Esophagus mucosa (tissue), 1 donor: ENCODE measurements at regions not wholly inside any gene's neighbourhood (a gene's known extent, or its start where the extent isn't known, plus 50 kb on each side); places are given as distances from the start of the nearest gene placed in this dataset.
"Not testable (repeated sequence)": the region's sequence is repeated elsewhere in the genome, so short reads cannot be mapped to it uniquely, and the experiment has no call there.

Experiments
- ATAC-seq: fragments of 200-7000 bp; cut with Tn5 transposase; one replicate; pipeline ENCODE4 v1.9.1; 2020
- donor health status: DM: yes; HTN: yes; CAD: no.

DNA sequence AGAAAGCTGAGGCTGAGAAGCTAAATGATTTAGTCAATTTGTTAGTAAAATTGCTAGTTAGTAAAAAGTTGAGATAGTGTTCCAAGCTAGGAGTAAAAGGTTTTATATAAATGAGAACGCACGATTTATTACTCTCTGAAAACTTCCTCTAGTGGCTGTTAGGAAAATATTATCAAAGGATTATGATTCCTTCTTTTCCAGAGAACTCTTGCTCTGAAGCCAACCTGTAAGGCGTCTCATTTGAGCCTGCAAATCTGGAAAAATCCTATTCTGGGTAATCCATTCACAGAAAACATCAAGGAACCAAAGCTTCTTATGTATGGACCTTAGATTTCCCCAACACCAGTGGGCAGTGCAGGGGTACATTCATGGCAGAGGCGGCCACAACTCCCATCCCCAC is 252.7 kb downstream of the SOD2 start:
- ATAC-seq, result no peak

DNA sequence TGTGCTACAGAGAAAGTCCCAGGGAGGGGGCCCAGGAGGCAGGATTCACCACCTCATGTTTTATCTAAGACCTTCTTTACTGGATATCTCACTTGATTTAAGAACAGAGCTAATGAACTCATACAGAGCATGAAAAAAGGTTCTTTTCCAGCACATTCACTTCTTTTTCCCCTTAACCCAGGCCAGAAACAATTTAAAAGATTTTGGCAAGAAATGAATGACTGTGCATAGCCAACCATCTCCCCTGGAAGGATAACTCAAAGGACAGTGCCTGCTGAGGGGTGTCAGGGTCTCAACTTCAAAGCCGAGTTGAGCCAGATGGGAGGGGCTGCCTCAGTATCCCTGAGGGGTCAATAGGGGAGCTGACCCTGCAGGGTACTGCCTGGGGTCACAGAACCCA is 253.4 kb downstream of the SOD2 start:
- no peak for ATAC-seq

DNA sequence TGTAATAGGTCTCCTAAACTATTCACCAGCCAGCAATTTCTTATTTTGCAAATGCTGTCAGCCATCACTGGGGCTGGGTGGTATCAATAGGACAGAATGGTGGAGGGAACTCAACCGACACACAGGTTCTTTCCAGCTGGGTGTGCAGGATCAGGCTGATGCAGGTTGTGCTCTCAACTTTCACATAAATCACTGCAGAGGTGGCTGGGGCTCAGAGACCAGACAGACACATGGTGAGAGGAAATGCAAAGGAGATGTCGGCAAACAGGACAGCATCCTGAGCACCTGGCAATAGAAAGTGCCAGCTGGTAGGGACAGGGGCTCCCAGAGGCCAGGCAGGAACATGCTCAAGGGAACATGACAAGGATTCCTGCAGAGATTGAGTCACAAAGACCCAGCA is 254.9 kb downstream of the SOD2 start:
- ATAC-seq, result no peak

DNA sequence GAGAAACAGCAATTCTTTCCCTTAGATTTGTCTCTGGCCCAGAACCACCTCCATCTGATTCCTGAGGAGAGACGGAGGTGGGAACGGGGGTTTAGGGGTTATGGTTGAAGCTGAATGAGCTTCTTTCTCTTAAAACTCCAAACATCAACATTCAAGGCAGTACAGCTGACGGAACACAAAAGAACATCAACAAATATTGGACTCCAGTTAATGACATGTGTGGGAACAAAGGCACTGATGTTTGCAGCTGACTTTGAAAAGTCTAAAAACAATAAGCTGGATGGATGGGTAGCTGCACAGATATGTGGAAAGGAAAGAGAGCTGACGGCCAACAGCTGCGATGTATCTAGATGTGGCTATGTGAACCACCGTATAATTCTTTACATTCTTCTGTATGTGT is 256.5 kb downstream of the SOD2 start:
- ATAC-seq, result no peak

DNA sequence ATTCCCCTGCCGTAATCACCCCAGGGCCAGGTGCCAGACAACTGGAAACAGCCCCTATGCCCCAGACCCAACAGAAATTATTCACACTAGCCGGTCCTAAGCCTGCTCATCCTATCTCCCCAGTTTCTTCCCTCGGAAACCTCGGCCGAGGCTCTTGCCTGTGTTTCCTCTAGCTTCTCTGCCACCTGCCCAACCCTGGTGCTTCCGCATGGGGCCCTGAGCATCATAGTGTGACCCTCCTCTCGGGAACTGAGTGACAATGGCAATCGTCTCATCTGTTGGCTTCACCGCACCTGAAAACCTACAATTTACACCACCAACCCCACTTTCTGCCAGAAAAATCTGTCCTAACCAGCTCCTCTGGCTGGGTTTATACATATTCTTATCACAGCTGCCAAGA is 257.3 kb downstream of the SOD2 start:
- ATAC-seq, result no peak

DNA sequence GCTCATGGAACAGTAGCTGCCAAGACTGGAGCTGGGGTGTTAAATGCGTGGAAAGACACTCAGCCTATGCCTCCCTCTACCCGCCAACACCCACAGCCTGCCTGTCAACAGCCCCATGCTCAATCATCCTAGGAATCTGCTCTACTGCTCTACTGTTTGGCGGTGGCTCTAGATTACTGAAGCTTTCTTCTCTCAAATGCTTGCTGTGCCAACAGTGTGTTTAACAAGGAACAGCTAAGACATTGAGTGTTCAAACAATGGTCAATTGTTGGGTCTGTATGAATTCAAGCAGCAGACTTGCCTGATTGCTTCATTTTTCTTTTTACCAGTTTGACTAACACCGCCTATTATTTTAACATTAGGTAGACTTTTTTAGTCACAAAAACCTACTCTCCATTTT is 258.6 kb downstream of the SOD2 start:
- ATAC-seq, result no peak

DNA sequence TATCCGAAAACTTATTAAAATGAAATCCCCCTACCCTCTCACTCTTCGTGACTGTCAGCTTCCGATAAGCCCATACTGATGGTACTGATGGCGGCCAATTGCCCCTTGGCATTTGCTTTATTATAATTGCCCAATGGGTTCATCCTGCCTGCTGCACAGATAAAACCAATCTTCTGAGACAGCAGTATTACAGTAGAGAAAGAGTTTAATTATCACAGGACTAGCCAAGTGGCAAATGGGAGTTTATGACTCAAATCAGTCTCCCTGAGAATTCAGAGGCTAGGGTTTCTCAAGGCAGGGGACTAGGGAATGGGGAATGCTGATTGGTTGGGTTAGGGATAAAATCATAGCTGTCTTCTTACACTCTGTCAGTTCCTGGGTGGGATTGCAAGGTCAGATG is 259.5 kb downstream of the SOD2 start:
- ATAC-seq, result no peak

DNA sequence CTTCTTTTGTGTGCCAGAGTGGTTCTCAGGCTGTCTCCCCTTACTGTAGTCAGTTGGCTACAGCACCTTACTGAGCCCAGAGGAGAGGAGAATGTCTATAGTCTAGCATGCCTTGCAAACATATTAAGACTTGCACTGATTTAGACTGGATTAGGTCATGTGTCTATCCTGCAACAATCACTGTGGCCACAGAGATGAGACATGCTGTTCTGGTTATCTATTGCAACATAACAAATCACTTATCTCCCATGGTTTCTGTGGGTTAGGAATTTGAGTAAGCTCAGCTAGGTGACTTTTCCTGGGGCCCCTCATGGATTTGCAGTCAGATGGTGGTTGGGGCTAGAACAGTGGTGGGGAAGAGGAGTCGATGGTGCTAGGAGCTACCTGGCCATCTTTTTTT is 261.3 kb downstream of the SOD2 start:
- ATAC-seq, result no peak

DNA sequence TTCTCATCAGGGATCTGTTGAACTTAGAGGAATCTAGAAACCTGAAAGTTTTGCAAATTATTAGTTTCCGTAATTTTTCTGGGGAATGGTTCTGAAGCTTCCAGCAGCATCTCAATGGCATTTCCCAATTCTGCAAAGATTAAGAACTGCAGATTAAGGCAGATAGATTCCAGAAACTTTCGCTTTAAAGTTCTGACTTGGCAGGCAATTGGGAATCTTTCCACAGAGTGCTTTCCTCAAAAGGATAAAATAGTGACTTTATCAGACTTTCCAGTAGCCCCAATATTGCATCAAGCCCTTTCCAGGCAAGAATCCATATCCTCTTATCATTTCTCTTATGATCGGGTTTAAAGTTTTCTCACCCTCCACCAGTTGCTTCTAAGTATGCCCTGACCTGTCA is 261.1 kb downstream of the FNDC1 start:
- ATAC-seq, result no peak

DNA sequence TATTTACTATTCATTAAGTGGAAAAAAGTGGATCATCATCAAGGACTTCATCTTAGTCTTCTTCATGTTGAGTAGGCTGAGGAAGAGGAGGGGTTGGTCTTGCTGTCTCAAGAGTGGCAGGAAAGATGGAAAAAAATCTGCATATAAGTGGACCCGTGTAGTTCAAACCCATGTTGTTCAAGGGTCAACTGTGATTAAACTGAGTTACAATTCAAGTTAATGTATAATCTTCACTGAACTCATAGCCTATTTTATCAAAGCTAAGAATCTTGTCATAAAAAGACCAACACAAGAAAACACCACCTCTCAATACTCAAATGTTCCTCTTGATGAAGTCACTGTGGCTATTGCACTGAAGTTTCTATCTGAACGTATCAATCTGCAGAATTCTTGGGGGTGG is 260.2 kb downstream of the FNDC1 start:
- no peak for ATAC-seq

DNA sequence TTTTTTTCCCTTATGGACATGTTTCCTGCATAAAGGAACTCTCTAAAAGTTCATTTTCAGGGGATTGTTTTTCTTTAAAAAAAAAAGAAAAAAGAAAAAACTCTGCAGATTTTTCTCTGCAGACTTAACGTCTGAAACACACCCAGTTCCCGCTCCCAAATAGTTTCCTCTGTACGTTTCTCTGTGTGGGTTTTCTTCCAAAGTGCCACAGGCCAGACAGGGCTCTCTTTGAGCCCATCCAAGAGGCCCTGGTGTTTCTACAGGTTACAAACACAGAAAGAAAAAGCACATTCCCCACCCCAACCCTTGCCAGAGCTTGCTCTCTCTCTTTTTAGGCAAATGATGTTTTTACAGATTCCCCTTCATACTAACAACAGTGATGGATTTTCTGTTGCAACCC is 258.6 kb downstream of the FNDC1 start:
- no peak for ATAC-seq

DNA sequence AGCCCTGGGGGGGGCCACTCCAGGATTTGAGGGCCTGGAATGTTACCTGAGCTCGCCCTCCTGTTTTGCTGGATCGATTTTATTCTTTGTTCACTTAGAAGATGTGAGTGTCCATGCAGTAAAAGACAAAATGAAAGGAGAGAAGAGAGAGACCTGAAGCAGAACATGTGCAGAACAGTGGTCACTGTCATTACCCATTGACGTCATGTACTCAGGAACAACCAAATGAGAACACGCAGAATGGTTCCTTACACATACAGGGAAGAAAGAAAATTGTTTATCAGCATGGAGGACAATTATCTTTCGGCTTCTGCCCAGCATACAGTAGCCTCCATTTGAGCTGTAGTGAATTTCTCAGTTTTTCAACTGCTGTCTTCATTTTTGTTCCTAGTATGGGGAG is 258.1 kb downstream of the FNDC1 start:
- no peak for ATAC-seq

DNA sequence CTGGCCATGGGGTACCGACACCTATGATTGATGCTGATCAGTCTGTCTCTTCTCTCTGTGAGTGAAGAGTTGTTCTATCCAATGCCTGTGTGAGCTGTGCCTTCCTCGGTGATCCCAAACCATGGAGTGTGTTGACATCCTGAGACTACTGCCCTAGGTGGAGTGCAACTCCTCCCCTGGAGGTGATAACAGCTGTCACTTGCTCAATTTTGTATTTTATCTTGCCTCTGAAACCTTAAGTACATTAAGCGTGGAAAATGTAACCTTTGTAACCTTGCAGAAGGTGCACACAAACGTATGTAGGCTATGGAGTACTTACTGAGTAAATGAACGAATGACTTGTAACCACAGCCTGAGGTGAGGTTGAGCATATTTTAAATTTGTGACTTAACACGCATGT is 256.2 kb downstream of the FNDC1 start:
- no peak for ATAC-seq

DNA sequence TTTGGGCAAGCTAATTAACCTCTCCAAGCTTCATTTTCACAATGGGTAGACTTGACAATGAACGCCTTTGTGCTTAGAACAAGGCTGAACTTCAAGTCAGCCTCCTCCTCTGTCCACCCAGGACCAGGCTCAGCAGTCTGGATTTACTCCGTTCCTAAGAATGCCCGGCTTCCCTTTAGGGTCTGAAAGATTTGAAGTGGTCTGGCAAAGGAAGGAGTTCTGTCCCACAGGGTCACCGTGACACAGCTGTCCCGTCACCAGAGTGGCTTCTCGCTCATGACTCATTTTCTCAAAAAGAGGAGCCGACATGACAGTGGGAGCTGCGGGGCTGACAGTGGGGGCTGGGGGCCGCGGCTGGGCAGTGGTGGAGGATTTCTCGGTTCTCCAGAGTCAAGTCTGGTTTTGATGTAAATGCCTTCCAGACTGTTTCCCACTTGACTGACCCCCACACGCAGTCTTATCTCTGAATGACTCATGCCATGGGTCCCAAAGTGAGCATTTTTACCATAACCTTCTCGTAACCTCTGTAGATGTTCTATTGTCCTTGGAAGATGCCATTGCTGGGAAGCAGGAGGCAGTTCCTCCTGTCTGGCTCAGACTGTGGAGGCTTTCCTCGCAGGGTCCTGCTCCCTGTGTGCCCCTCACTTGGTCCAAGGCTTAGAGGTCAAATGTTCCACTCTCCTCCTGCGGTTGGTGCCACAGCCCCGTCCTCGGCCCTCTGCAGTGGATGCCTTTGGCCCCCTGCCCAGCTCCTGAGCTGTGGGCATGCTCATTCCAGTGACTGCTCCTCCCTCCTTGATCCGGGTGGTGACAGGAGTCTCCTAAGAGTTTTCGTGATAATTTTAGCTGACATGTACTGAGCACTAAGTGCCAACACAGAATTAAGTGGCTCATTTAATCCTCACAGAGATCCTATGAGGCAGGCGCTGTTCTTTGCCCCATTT is 253.1 kb downstream of the FNDC1 start:
- no peak for ATAC-seq

DNA sequence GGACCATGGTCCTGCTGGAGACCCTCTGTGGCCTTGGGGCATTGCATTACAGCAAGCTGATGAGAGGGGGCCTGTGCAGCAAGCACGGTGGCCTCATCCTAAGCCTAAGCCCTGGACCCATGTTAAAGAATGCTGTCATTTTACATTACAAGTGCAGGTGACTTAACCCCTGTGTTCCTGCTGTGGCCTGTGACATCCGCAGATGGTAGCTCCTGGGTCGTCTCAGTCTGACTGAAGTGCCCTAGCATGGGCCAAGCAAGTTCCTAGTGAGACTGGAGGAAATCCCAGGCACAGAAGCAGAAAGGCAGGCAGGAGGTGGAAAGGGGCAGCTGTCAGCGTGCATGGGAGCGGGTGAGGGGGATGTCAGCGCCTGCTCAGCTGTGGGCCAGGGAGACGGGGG is 252.4 kb downstream of the FNDC1 start:
- no peak for ATAC-seq

DNA sequence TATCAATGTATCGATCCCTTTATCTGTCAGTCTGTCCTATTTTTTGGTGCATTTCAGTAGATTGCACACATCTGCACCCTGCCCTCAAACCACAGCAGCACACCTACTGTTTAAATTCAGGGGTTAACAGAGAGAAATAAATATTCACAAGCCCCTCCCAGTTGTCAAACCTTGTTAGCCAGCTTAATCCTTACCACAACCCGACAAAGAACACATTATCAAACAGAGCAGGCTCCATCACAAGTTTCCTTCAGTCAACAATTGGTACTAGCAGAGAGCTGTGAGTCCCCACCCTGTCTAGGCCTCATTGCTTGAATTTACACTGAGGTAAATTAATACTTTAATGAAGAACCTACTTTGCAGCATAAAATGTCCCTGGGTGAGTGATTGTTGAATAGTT is 249.8 kb downstream of the FNDC1 start:
- no peak for ATAC-seq

DNA sequence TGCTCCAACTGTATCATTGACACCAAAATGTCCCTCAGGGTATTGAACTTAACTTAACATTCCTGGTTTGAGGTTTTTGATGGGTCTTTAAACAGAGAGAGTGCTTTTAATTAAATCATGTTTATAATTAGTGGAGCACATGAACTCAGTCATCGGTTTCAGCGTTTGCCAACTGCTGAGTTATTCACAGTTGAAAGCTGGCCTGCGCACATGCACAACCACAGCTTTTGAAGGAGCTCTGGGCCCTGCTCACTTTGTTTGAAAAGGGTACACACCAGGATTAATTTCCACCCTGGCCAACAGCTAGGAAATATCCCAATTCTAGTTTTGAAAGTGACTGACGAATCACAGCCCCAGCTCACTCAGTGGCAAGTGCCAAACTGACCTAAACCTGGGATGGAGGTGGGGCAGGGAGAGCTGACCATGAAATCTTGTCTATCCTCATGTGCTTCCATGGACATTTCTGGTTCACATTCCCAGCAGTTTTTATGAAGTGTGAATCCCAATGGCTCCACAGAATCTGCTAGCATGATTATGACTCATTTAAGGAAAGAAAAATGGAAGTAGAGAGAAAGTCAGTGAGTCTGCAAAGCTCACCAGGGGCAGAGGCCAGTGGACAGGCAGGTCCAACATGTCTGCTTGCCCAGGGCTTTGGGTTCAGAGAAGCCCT is 247.8 kb downstream of the FNDC1 start:
- ATAC-seq, result no peak

DNA sequence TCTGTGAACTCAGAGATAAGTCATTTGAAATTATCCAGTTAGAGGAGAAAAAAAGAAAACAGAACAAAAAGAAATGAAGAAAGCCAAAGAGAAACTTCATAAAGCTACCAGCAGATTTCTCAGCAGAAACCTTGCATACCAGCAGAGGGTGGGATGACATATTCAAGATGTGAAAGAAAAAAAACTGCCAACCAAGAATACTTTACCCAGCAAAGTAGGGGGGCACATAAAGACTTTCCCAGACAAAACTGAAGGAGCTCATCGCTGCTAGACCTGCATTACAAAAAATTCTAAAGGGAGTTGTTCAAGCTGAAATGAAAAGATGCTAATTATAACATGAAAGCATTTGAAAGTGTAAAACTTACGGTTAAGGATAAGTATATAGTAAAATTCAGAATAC is 246.3 kb downstream of the FNDC1 start:
- ATAC-seq, result no peak

DNA sequence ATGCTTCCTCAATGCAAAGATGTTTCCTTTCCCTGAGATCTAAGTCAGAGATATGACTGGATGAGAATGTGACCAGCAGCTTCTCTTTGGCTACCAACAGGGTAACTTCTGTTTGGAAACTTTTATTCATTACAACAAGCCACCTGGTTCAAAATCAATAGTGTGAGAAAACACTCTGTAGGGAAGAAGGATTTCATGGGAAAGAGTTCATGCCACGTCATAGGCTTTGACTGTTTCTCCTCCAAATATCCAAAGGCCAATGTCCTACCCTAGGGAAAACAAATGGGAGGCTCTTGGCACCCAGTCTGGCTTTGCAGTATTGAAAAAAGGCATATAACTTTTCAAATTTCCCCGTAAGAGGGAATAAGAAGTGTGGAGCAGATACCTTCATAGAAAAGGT is 245.5 kb downstream of the FNDC1 start:
- ATAC-seq, result no peak

DNA sequence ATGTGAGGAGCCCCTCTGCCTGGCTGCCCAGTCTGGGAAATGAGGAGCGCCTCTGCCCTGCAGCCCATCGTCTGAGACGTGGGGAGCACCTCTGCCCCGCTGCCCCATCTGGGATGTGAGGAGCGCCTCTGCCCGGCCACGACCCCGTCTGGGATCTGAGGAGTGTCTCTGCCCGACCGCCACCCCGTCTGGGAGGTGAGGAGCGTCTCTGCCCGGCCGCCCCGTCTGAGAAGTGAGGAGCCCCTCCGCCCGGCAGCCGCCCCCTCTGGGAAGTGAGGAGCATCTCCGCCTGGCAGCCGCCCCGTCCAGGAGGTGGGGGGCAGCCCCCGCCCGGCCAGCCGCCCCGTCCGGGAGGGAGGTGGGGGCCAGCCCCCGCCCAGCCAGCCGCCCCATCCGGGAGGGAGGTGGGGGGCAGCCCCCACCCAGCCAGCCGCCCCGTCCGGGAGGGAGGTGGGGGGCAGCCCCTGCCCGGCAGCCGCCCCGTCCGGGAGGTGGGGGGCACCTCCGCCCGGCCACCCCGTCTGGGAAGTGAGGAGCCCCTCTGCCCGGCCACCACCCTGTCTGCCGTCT is 238.1 kb downstream of the FNDC1 start:
- ATAC-seq, result not testable (repeated sequence)

DNA sequence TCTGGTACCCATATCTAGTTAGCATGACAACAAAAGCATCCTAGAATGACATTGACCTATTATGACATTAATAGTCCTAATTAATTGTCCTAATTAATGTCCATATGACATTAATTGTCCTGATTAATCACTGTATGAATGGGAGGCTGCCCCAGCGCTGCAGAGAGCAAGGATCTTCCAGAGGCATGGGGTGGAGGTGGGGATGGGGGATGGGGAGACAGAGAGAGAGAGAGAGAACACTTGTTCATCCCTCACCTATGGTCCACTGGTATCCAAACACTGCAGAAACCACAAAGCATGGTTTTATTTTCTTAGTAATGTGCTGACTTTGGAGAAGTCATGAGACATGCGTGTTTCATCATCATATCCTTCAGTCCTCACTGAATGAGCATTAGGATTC is 235.1 kb downstream of the FNDC1 start:
- no peak for ATAC-seq

DNA sequence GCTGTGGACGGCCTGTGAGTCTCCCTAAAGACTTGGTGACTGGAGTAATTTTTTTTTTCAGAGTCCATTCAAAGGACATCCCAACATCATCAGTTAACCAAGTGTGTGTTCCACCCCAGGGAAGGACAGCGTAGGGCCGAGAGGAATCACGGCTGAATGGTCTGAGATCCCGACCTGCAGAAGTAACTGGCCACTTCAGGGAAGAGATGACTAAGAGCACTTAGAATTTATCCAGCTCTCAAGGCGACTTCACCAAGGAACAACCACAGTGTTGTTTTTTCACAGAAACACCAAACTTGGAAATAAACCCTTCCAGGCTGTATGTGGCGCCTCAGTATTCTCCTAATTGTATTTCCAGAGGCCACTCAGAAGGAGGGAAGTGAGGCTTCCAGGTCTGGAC is 231.6 kb downstream of the FNDC1 start:
- no peak for ATAC-seq

DNA sequence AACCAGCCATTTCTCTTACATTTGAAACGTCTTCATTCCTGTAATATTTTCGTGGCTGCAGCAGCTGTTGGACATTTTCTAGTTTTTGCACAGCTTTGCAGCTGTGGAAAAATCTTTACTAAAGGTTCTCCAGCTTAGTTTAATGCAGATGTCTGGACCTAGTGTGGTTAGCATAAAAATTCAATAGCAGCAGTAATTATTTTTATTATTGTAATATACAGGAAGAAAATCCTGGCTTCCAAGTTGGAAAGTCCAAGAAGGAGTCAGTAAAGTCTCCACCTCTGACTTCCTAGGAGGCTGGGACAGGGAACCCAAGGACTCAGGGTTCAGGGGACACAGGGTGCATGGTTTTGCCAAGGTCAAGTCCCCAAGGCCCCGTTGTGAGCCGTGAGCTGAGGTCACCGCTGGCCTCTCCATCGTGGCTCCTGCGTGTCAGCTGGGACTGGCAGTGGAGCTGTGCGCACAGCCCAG is 230.6 kb downstream of the FNDC1 start:
- ATAC-seq, result no peak

DNA sequence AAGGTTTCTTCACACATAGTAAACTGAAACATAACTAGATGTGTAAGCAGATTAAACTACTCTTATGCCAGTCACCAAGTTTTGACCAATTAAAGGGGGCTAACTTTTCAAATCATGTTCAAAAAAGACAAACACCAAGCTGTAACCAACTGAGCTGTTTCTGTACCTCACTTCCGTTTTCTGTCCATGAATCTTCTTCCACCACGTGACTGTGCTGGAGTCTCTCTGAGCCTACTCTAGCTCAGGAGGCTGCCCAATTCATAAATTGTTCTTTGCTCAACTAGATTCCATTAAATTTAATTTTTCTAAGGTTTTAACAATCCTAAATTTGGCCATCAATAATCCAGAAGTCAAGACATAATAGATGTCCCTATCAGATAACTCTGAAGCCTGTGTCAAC is 229.4 kb downstream of the FNDC1 start:
- no peak for ATAC-seq
